GM23338 (cell line): ENCODE measurements at regions not wholly inside any gene's neighbourhood (a gene's known extent, or its start where the extent isn't known, plus 50 kb on each side); places are given as distances from the start of the nearest gene placed in this dataset.

Experiments
- ATAC-seq: fragments of 200-7000 bp; cut with Tn5 transposase; 3 replicates; pipeline ENCODE4 v1.9.1; 2020
- DNase-seq: peaks from one replicate; pipeline ENCODE4 v3.0.0-alpha.2; 2015; ENCODE audit warnings: low spot score
- H2AFZ ChIP-seq: fragments of 200-600 bp; sonication (generic); 2 replicates; pipeline ENCODE4 v1.8.0; 2016; ENCODE audit warnings: antibody characterized with exemption, mild to moderate bottlenecking, moderate library complexity
- H3F3A ChIP-seq: fragments of 200-600 bp; sonication (generic); replicated peaks from 2 replicates; pipeline ENCODE4 v1.8.0; 2017; ENCODE audit warnings: antibody characterized with exemption, mixed run types, low read depth
- H3K27ac ChIP-seq: fragments of 200-600 bp; sonication (generic); 2 replicates; pipeline ENCODE4 v1.6.1; 2016; ENCODE audit warnings: low read depth
- H3K27me3 ChIP-seq: fragments of 200-600 bp; sonication (generic); 2 replicates; pipeline ENCODE4 v1.8.0; 2016; ENCODE audit warnings: mild to moderate bottlenecking, mixed run types, moderate library complexity; ENCODE audit not compliant: insufficient read depth
- H3K36me3 ChIP-seq: fragments of 200-600 bp; sonication (generic); 2 replicates; pipeline ENCODE4 v1.8.0; 2016; ENCODE audit warnings: mild to moderate bottlenecking; ENCODE audit not compliant: insufficient read depth
- H3K4me1 ChIP-seq: fragments of 200-600 bp; sonication (generic); 2 replicates; pipeline ENCODE4 v1.8.0; 2016; ENCODE audit warnings: mild to moderate bottlenecking, moderate library complexity; ENCODE audit not compliant: insufficient read depth
- H3K4me2 ChIP-seq: fragments of 200-600 bp; sonication (generic); 2 replicates; pipeline ENCODE4 v1.7.1; 2017; ENCODE audit warnings: mixed run types
- H3K4me3 ChIP-seq: fragments of 200-600 bp; sonication (generic); 2 replicates; pipeline ENCODE4 v1.6.1; 2016; ENCODE audit warnings: mixed run types
- H3K79me2 ChIP-seq: fragments of 200-600 bp; sonication (generic); replicated peaks from 2 replicates; pipeline ENCODE4 v1.8.0; 2017; ENCODE audit warnings: mild to moderate bottlenecking; ENCODE audit not compliant: insufficient read depth
- H3K9me2 ChIP-seq: fragments of 200-600 bp; sonication (generic); 2 replicates; pipeline ENCODE4 v1.8.0; 2017; ENCODE audit not compliant: insufficient read depth
- H4K20me1 ChIP-seq: fragments of 200-600 bp; sonication (generic); replicated peaks from 2 replicates; pipeline ENCODE4 v1.8.0; 2017; ENCODE audit warnings: mild to moderate bottlenecking; ENCODE audit not compliant: insufficient read depth
- H3K27ac Mint-ChIP-seq: 2 replicates; pipeline ENCODE4 v1.8.0; 2020; ENCODE audit warnings: inconsistent platforms, mild to moderate bottlenecking, moderate library complexity, mixed read lengths
- H3K27me3 Mint-ChIP-seq: 3 replicates; pipeline ENCODE4 v1.8.0; 2022; ENCODE audit warnings: low read depth, mild to moderate bottlenecking, moderate library complexity, mixed read lengths, inconsistent platforms; ENCODE audit not compliant: insufficient read depth, poor library complexity
- H3K36me3 Mint-ChIP-seq: 3 replicates; pipeline ENCODE4 v1.8.0; 2021; ENCODE audit warnings: low read depth, mild to moderate bottlenecking, inconsistent platforms, moderate library complexity, mixed read lengths
- H3K4me1 Mint-ChIP-seq: 3 replicates; pipeline ENCODE4 v1.8.0; 2020; ENCODE audit warnings: mild to moderate bottlenecking, inconsistent platforms, mixed read lengths
- H3K4me3 Mint-ChIP-seq: 3 replicates; pipeline ENCODE4 v1.8.0; 2021; ENCODE audit warnings: moderate library complexity, mild to moderate bottlenecking, inconsistent platforms, mixed read lengths
- H3K9me3 Mint-ChIP-seq: 3 replicates; pipeline ENCODE4 v1.8.0; 2020; ENCODE audit warnings: moderate library complexity, mild to moderate bottlenecking, inconsistent platforms, mixed read lengths
- CREB1 ChIP-seq: fragments of 250-450 bp; sonication (Bioruptor Pico); IDR thresholded peaks from 2 replicates; pipeline ENCODE4 v1.5.0; 2020; ENCODE audit warnings: low read depth, mild to moderate bottlenecking, moderate library complexity
- CTCF ChIP-seq, 2 experiments: fragments of 200-600 bp in 1 of 2; sonication (generic) in 1 of 2; conservative IDR thresholded peaks; 2 replicates each; pipeline versions ENCODE4 v1.5.1 to v1.6.1; 2016 to 2017; ENCODE audit warnings: antibody characterized with exemption in 2 of 2, low read depth in 2 of 2, mild to moderate bottlenecking in 2 of 2, moderate library complexity in 1 of 2
- JUNB ChIP-seq: IDR thresholded peaks from one replicate; pipeline ENCODE4 v1.6.1; 2016; ENCODE audit warnings: antibody characterized with exemption; ENCODE audit not compliant: unreplicated experiment
- NANOG ChIP-seq: IDR thresholded peaks from 2 replicates; pipeline ENCODE4 v1.6.1; 2016; ENCODE audit warnings: antibody characterized with exemption, borderline replicate concordance
- POLR2AphosphoS5 ChIP-seq: IDR thresholded peaks from 2 replicates; pipeline ENCODE4 v1.6.1; 2016; ENCODE audit warnings: antibody characterized with exemption, low read depth
- REST ChIP-seq: IDR thresholded peaks from one replicate; pipeline ENCODE4 v1.6.1; 2018; ENCODE audit warnings: antibody characterized with exemption; ENCODE audit not compliant: unreplicated experiment
- STAT1 ChIP-seq: IDR thresholded peaks from one replicate; pipeline ENCODE4 v1.6.1; 2016; ENCODE audit warnings: antibody characterized with exemption; ENCODE audit not compliant: unreplicated experiment
- ZNF114 ChIP-seq: fragments of 250-450 bp; sonication (Bioruptor Pico); IDR thresholded peaks from 2 replicates; pipeline ENCODE4 v1.5.0; 2020; ENCODE audit warnings: mild to moderate bottlenecking, moderate library complexity
- ZNF331 ChIP-seq: fragments of 250-450 bp; sonication (Bioruptor Pico); IDR thresholded peaks from 2 replicates; pipeline ENCODE4 v1.5.0; 2020; ENCODE audit warnings: low read depth, mild to moderate bottlenecking, moderate library complexity
- ZNF462 ChIP-seq: fragments of 250-450 bp; sonication (Bioruptor Pico); IDR thresholded peaks from 2 replicates; pipeline ENCODE4 v1.5.0; 2020; ENCODE audit warnings: mild to moderate bottlenecking, moderate library complexity

- TF ChIP-seq REST (no peak), CTCF (conservative IDR thresholded peaks at IDR 0.05; ENCODE audit: low read depth in 2 of 2) (no peak)
Observed at GRCh38 chr19:28609091-28609755, 603.7 kb downstream of the UQCRFS1 start (continued).

- DNase-seq, result no peak
- Histone ChIP-seq H3F3A (no peaks in the 10 kb centered on the region), H3K4me1 (no peaks in the 10 kb centered on the region), H3K4me2 (no peak overlapping the region), H3K4me3 (no peak overlapping the region), H3K9me2 (no peaks in the 10 kb centered on the region; the same call in 1 of the 2 replicates), H3K27me3 (no peaks in the 10 kb centered on the region), H3K36me3 (peaks cover 7% of the 10 kb centered on the region; the same call in 1 of the 2 replicates), H4K20me1 (no peaks in the 10 kb centered on the region), H2AFZ (no peak overlapping the region), H3K79me2 (no peaks in the 10 kb centered on the region), H3K27ac (no peak overlapping the region)
- TF ChIP-seq CTCF (conservative IDR thresholded peaks at IDR 0.05; ENCODE audit: low read depth in 2 of 2) (no peak), STAT1 (no peak), CREB1 (CRISPR knock-in tag) (no peak), NANOG (no peak), ZNF114 (no peak), ZNF331 (no peak), JUNB (no peak), POLR2AphosphoS5 (no peak), ZNF462 (no peak)
- H3K27ac Mint-ChIP-seq, result no peak overlapping the region
- H3K27me3 Mint-ChIP-seq, result peaks cover 3% of the 10 kb centered on the region
- peaks cover 43% of the 10 kb centered on the region for H3K36me3 Mint-ChIP-seq
- H3K4me1 Mint-ChIP-seq, result no peaks in the 10 kb centered on the region
- no peak overlapping the region for H3K4me3 Mint-ChIP-seq
- peaks cover 37% of the 10 kb centered on the region for H3K9me3 Mint-ChIP-seq
- no peak for ATAC-seq
Observed at GRCh38 chr19:28608292-28608691, 604.7 kb downstream of the UQCRFS1 start.
